ENCODE measurements at regions not wholly inside any gene's neighbourhood (a gene's known extent, or its start where the extent isn't known, plus 50 kb on each side); places are given as distances from the start of the nearest gene placed in this dataset.

DNA sequence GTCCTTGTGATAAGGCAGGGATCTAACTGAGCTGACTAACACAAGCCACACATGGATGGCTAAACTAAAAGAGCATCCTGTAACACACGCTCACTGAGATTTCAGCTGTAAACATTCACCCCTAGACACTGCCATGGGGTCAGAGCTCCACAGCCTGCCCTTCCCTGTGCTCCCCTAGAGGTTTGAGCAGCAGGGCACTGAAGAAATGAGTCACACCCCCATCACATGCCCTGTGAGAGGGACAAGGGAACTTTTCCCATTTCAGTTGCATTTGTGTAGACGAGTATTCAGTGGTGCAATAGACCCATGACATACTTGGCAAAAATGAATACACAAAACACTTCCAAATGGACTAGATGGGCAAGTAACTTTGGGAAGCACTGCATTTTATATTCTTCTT lies 402.4 kb upstream of the LRRTM1 start:
- in situ Hi-C loops (cut with MboI; ENCODE audit: low pct_unique_long_range_greater_than_20kb, low sequenced_read_pairs, unreplicated experiment) = no loop called here
- TF ChIP-seq, protein P1, sequence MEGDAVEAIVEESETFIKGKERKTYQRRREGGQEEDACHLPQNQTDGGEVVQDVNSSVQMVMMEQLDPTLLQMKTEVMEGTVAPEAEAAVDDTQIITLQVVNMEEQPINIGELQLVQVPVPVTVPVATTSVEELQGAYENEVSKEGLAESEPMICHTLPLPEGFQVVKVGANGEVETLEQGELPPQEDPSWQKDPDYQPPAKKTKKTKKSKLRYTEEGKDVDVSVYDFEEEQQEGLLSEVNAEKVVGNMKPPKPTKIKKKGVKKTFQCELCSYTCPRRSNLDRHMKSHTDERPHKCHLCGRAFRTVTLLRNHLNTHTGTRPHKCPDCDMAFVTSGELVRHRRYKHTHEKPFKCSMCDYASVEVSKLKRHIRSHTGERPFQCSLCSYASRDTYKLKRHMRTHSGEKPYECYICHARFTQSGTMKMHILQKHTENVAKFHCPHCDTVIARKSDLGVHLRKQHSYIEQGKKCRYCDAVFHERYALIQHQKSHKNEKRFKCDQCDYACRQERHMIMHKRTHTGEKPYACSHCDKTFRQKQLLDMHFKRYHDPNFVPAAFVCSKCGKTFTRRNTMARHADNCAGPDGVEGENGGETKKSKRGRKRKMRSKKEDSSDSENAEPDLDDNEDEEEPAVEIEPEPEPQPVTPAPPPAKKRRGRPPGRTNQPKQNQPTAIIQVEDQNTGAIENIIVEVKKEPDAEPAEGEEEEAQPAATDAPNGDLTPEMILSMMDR (IDR thresholded peaks at IDR 0.05; ENCODE audit: extremely low read depth, insufficient read depth, missing control alignments) = no peak

DNA sequence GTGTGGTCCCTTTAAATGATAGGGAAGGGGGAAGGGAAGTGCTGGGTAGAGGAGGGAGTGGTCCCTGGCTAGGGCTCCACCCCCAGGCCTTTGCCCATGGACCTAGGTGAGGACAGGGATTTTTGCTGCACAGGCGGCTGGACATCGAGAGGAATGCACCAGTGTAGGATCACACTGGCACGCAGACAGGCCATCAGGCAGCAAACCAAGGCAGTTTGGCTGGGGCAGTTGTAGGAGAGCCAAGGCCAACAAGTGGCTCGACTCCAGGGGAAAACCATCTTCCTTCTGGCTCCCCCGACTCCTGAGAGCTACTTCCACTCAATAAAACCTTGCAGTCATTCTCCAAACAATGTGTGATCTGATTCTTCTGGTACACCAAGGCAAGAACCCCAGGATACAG lies 402.0 kb upstream of the LRRTM1 start:
- in situ Hi-C loops (cut with MboI; ENCODE audit: low pct_unique_long_range_greater_than_20kb, low sequenced_read_pairs, unreplicated experiment) = no loop called here
- DNase-seq (ENCODE audit: low spot score) = no peak
- TF ChIP-seq, protein P1 (IDR thresholded peaks at IDR 0.05; ENCODE audit: extremely low read depth, insufficient read depth, missing control alignments) = no peak

More for the DNA sequence above, 402.4 kb upstream of the LRRTM1 start:
- DNase-seq (ENCODE audit: low spot score) = no peak

DNA sequence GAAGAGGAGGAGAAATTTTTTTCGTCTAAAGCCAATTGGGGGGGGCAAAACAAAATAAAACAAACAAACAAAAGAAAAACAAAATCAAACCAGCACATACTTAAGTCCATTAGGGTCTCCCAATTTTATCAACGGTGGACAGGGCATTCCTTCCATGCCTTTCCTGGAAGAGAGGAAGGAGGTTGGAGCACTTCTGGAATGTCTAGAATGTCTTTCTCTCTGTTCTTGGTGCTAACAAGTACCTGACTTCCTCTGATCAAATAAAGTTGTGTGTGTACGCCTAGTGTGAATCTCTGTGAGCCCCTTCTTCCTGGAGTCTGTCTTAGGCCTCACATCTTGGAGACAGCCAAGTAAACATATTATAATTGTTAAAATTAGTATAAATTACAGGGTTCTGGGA lies 399.0 kb upstream of the LRRTM1 start:
- DNase-seq (ENCODE audit: low spot score) = no peak
- in situ Hi-C loops (cut with MboI; ENCODE audit: low pct_unique_long_range_greater_than_20kb, low sequenced_read_pairs, unreplicated experiment) = no loop called here
- TF ChIP-seq, protein P1 (IDR thresholded peaks at IDR 0.05; ENCODE audit: extremely low read depth, insufficient read depth, missing control alignments) = no peak

DNA sequence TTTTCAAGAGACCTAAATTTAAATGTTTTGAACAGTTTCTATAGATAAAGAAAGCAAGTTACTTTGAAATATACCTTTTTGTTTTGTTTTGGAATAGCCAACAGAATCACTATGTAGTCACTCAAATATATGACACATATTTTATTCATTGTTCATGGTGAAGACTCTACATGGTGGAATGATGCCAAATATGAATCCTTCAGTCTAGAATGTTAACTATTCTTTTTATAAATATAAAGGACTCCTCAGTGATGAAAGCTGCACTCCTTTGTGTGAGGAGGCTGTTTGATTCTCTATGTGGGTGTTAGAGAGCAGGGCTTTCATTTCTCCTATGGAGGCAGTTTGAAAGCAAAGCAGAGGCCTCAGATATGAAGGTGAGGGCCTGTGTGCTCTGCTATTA lies 396.4 kb upstream of the LRRTM1 start:
- in situ Hi-C loops (cut with MboI; ENCODE audit: low pct_unique_long_range_greater_than_20kb, low sequenced_read_pairs, unreplicated experiment) = no loop called here
- DNase-seq (ENCODE audit: low spot score) = no peak
- TF ChIP-seq, protein P1 (IDR thresholded peaks at IDR 0.05; ENCODE audit: extremely low read depth, insufficient read depth, missing control alignments) = no peak

Data from GM13977 (cell line).